HepG2 (cell line): ENCODE measurements at regions not wholly inside any gene's neighbourhood (a gene's known extent, or its start where the extent isn't known, plus 50 kb on each side); places are given as distances from the start of the nearest gene placed in this dataset.

Source experiments
- ETV6 ChIP-seq: sonication (generic); formaldehyde crosslinking; conservative IDR thresholded peaks from 2 replicates; pipeline ENCODE4 v1.4.0; 2020; ENCODE audit warnings: missing genetic modification reagents
- FLYWCH1 ChIP-seq: sonication (generic); formaldehyde crosslinking; IDR thresholded peaks from 2 replicates; pipeline ENCODE4 v1.8.1; 2023; ENCODE audit warnings: mild to moderate bottlenecking, missing genetic modification reagents
- FOXM1 ChIP-seq: sonication (generic); formaldehyde crosslinking; IDR thresholded peaks from 2 replicates; pipeline ENCODE4 v1.5.0; 2020; ENCODE audit warnings: missing genetic modification reagents
- HBP1 ChIP-seq: IDR thresholded peaks from 2 replicates; pipeline ENCODE4 v1.6.1; 2016; ENCODE audit warnings: low read depth, control low read depth
- HOXD1 ChIP-seq: sonication (generic); formaldehyde crosslinking; IDR thresholded peaks from 2 replicates; pipeline ENCODE4 v1.5.0; 2020; ENCODE audit warnings: missing genetic modification reagents
- MAF1 ChIP-seq: sonication (generic); formaldehyde crosslinking; IDR thresholded peaks from 2 replicates; pipeline ENCODE4 v1.5.0; 2020; ENCODE audit warnings: missing genetic modification reagents, borderline replicate concordance
- MIER3 ChIP-seq: IDR thresholded peaks from 2 replicates; pipeline ENCODE4 v1.6.1; 2016; ENCODE audit warnings: missing compliant biosample characterization, borderline replicate concordance
- PCBP2 ChIP-seq: fragments of 200-400 bp; formaldehyde crosslinking; optimal IDR thresholded peaks from 2 replicates; pipeline ENCODE3; 2018; ENCODE audit warnings: low read length, low read depth; ENCODE audit not compliant: poor library complexity, severe bottlenecking
- PPARG ChIP-seq: conservative IDR thresholded peaks from 2 replicates; pipeline ENCODE4 v1.6.1; 2016; ENCODE audit warnings: missing biosample characterization, missing genetic modification reagents
- RARA ChIP-seq: IDR thresholded peaks from 2 replicates; pipeline ENCODE4 v1.6.1; 2016; ENCODE audit warnings: missing genetic modification reagents, missing compliant biosample characterization
- SPEN ChIP-seq: sonication (generic); formaldehyde crosslinking; IDR thresholded peaks from 2 replicates; pipeline ENCODE4 v1.5.1; 2020; ENCODE audit warnings: low read depth, mild to moderate bottlenecking, missing genetic modification reagents
- ZBTB21 ChIP-seq: sonication (generic); formaldehyde crosslinking; IDR thresholded peaks from 2 replicates; pipeline ENCODE4 v1.4.0; 2020; ENCODE audit warnings: missing genetic modification reagents
- ZFAT ChIP-seq: sonication (generic); formaldehyde crosslinking; conservative IDR thresholded peaks from 2 replicates; pipeline ENCODE4 v1.8.1; 2023; ENCODE audit warnings: missing genetic modification reagents, inconsistent platforms
- ZHX2 ChIP-seq, 2 experiments: sonication (generic) in 1 of 2; formaldehyde crosslinking in 1 of 2; IDR thresholded peaks; 2 replicates each; pipeline versions ENCODE4 v1.6.1 to v1.9.0; 2014 to 2022; ENCODE audit warnings: antibody characterized with exemption in 1 of 2, borderline replicate concordance in 1 of 2, inconsistent platforms in 1 of 2, low read depth in 1 of 2, missing genetic modification reagents in 1 of 2
- ZIK1 ChIP-seq: sonication (generic); formaldehyde crosslinking; IDR thresholded peaks from 2 replicates; pipeline ENCODE4 v1.5.0; 2020; ENCODE audit warnings: mild to moderate bottlenecking, low read depth, missing genetic modification reagents, borderline replicate concordance
- ZNF570 ChIP-seq: sonication (generic); formaldehyde crosslinking; IDR thresholded peaks from 2 replicates; pipeline ENCODE4 v1.4.0; 2020; ENCODE audit warnings: mild to moderate bottlenecking, missing genetic modification reagents, borderline replicate concordance
- ZNF605 ChIP-seq: sonication (generic); formaldehyde crosslinking; IDR thresholded peaks from 2 replicates; pipeline ENCODE4 v1.8.0; 2022; ENCODE audit warnings: mild to moderate bottlenecking, missing genetic modification reagents
- ZNF761 ChIP-seq: sonication (generic); formaldehyde crosslinking; conservative IDR thresholded peaks from 2 replicates; pipeline ENCODE4 v1.4.0; 2020; ENCODE audit warnings: mild to moderate bottlenecking, missing genetic modification reagents
- ZNF770 ChIP-seq: sonication (generic); formaldehyde crosslinking; IDR thresholded peaks from 2 replicates; pipeline ENCODE4 v1.5.0; 2020; ENCODE audit warnings: mild to moderate bottlenecking, missing genetic modification reagents
- ZSCAN30 ChIP-seq: sonication (generic); formaldehyde crosslinking; IDR thresholded peaks from 2 replicates; pipeline ENCODE4 v1.5.0; 2020; ENCODE audit warnings: mild to moderate bottlenecking, missing genetic modification reagents

- TF ChIP-seq HBP1 (CRISPR knock-in tag) (peak; percentile 83; the same call in 1 of the 2 replicates), FOXM1 (CRISPR knock-in tag) (no peak), ZNF761 (CRISPR knock-in tag) (0 out of 2 replicates have a peak, but pooled peaks have one; percentile 19), ZNF605 (CRISPR knock-in tag) (no peak), PPARG (CRISPR knock-in tag) (peak; percentile 53; the same call in 1 of the 2 replicates), SPEN (CRISPR knock-in tag) (peak; percentile 71; the same call in 1 of the 2 replicates), ETV6 (0 out of 2 replicates have a peak, but pooled peaks have one; percentile 42), MIER3 (CRISPR knock-in tag) (peak; percentile 87), ZIK1 (CRISPR knock-in tag) (no peak), PCBP2 (no peak), RARA (CRISPR knock-in tag) (peak; percentile 51), ZSCAN30 (CRISPR knock-in tag) (no peak), FLYWCH1 (no peak), ZFAT (no peak), HOXD1 (CRISPR knock-in tag) (peak; percentile 52; the same call in 1 of the 2 replicates), ZNF770 (no peak), MAF1 (CRISPR knock-in tag) (no peak; the same call in 1 of the 2 replicates), ZNF570 (CRISPR knock-in tag) (no peak), ZHX2 (IDR thresholded peaks at IDR 0.05; ENCODE audit: low read depth) (0 out of 2 replicates have a peak, but pooled peaks have one; percentile 15), ZHX2 (CRISPR knock-in tag; IDR thresholded peaks at IDR 0.05; ENCODE audit: borderline replicate concordance) (no peak), ZBTB21 (CRISPR knock-in tag) (no peak)
Observed at GRCh38 chr16:8173111-8173644, 417.1 kb downstream of the TMEM114 start (continued).
